ENCODE measurements at regions not wholly inside any gene's neighbourhood (a gene's known extent, or its start where the extent isn't known, plus 50 kb on each side); places are given as distances from the start of the nearest gene placed in this dataset.

GRCh38 chr4:182124359-182124758 is 118.8 kb upstream of the TENM3 start:
- no peak for TF ChIP-seq CTCF (IDR thresholded peaks at IDR 0.05; ENCODE audit: borderline replicate concordance, extremely low read depth, insufficient read depth)
- Histone ChIP-seq H3K27ac (ENCODE audit: low read depth in 2 of 2, low read length in 2 of 2) (no peak overlapping the region), H3K36me3 (ENCODE audit: control insufficient read depth in 2 of 3, insufficient read depth in 3 of 3, low read length in 3 of 3) (no peaks in the 10 kb centered on the region), H3K27me3 (ENCODE audit: control insufficient read depth, insufficient read depth, low read length) (no peaks in the 10 kb centered on the region), H3K9ac (ENCODE audit: low read length in 3 of 3) (no peak overlapping the region), H3K4me3 (ENCODE audit: low read length in 3 of 3) (no peak overlapping the region), H3K9me3 (ENCODE audit: control insufficient read depth in 2 of 3, insufficient read depth in 1 of 3, low read length in 3 of 3) (peaks cover 0 to 9% (median 0%) of the 10 kb centered on the region in 3 donors), H3K4me1 (ENCODE audit: control insufficient read depth in 2 of 3, insufficient read depth in 2 of 3, low read depth in 1 of 3, low read length in 3 of 3) (no peaks in the 10 kb centered on the region)
- FAIRE-seq = no peak
- intact Hi-C loops (cut with DNase I) = no loop called here
- DNase-seq = no peak

GRCh38 chr4:182126096-182126495 is 117.1 kb upstream of the TENM3 start:
- Histone ChIP-seq H3K36me3 (ENCODE audit: control insufficient read depth in 2 of 3, insufficient read depth in 3 of 3, low read length in 3 of 3) (no peaks in the 10 kb centered on the region), H3K27me3 (ENCODE audit: control insufficient read depth, insufficient read depth, low read length) (no peaks in the 10 kb centered on the region), H3K9me3 (ENCODE audit: control insufficient read depth in 2 of 3, insufficient read depth in 1 of 3, low read length in 3 of 3) (peaks cover 0 to 9% (median 0%) of the 10 kb centered on the region in 3 donors), H3K4me3 (ENCODE audit: low read length in 3 of 3) (no peak overlapping the region), H3K4me1 (ENCODE audit: control insufficient read depth in 2 of 3, insufficient read depth in 2 of 3, low read depth in 1 of 3, low read length in 3 of 3) (no peaks in the 10 kb centered on the region), H3K27ac (ENCODE audit: low read depth in 2 of 2, low read length in 2 of 2) (no peak overlapping the region), H3K9ac (ENCODE audit: low read length in 3 of 3) (no peak overlapping the region)
- FAIRE-seq (no peak), DNase-seq (no peak)
- intact Hi-C loops (cut with DNase I) = no loop called here
- no peak for TF ChIP-seq CTCF (IDR thresholded peaks at IDR 0.05; ENCODE audit: borderline replicate concordance, extremely low read depth, insufficient read depth)

GRCh38 chr4:182126603-182127002 is 116.6 kb upstream of the TENM3 start:
- TF ChIP-seq CTCF (IDR thresholded peaks at IDR 0.05; ENCODE audit: borderline replicate concordance, extremely low read depth, insufficient read depth) = no peak
- intact Hi-C loops (cut with DNase I) = no loop called here
- Histone ChIP-seq H3K27me3 (ENCODE audit: control insufficient read depth, insufficient read depth, low read length) (no peaks in the 10 kb centered on the region), H3K36me3 (ENCODE audit: control insufficient read depth in 2 of 3, insufficient read depth in 3 of 3, low read length in 3 of 3) (no peaks in the 10 kb centered on the region), H3K9ac (ENCODE audit: low read length in 3 of 3) (no peak overlapping the region), H3K4me1 (ENCODE audit: control insufficient read depth in 2 of 3, insufficient read depth in 2 of 3, low read depth in 1 of 3, low read length in 3 of 3) (no peaks in the 10 kb centered on the region), H3K27ac (ENCODE audit: low read depth in 2 of 2, low read length in 2 of 2) (no peak overlapping the region), H3K9me3 (ENCODE audit: control insufficient read depth in 2 of 3, insufficient read depth in 1 of 3, low read length in 3 of 3) (peaks cover 0 to 9% (median 0%) of the 10 kb centered on the region in 3 donors), H3K4me3 (ENCODE audit: low read length in 3 of 3) (no peak overlapping the region)
- DNase-seq (no peak), FAIRE-seq (no peak)

GRCh38 chr4:182133033-182133432 is 110.2 kb upstream of the TENM3 start:
- no peak overlapping the region for H3K27ac ChIP-seq (ENCODE audit: low read depth in 2 of 2, low read length in 2 of 2)
- H3K36me3 ChIP-seq (ENCODE audit: control insufficient read depth in 2 of 3, insufficient read depth in 3 of 3, low read length in 3 of 3) = no peaks in the 10 kb centered on the region
- H3K4me3 ChIP-seq (ENCODE audit: low read length in 3 of 3) = no peak overlapping the region
- no peak overlapping the region for H3K9ac ChIP-seq (ENCODE audit: low read length in 3 of 3)
- intact Hi-C loops (cut with DNase I) = no loop called here
- TF ChIP-seq CTCF (IDR thresholded peaks at IDR 0.05; ENCODE audit: borderline replicate concordance, extremely low read depth, insufficient read depth) = no peak
- no peaks in the 10 kb centered on the region for H3K9me3 ChIP-seq (ENCODE audit: control insufficient read depth in 2 of 3, insufficient read depth in 1 of 3, low read length in 3 of 3)
- DNase-seq = no peak
- no peaks in the 10 kb centered on the region for H3K4me1 ChIP-seq (ENCODE audit: control insufficient read depth in 2 of 3, insufficient read depth in 2 of 3, low read depth in 1 of 3, low read length in 3 of 3)
- H3K27me3 ChIP-seq (ENCODE audit: control insufficient read depth, insufficient read depth, low read length) = no peaks in the 10 kb centered on the region
- FAIRE-seq = no peak

All from kidney (tissue), 13 donors.